ENCODE measurements at regions not wholly inside any gene's neighbourhood (a gene's known extent, or its start where the extent isn't known, plus 50 kb on each side); places are given as distances from the start of the nearest gene placed in this dataset.

DNA sequence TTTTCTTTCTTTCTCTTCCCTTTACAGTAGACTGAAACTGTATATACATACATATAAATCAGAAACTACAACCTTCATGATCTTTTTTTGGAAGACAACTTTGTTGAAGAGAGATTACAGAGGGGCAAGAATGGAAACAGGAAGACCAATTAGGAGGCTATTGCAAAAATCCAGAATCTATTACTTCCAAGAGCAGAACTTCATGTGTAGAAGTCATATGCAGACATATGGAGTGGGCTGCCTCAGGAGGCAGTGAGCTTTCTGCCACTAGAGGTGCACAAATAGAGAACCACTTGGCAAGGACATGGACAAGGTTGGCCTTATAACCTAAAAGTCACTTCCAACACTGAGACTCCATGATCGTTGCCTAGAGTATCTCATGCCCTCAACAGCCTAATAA is 157.8 kb upstream of the NR4A3 start:
- H4K5ac ChIP-seq (ENCODE audit: insufficient read length, low read depth, low read length) = no peak overlapping the region
- H3K4me1 ChIP-seq (replicated peaks in 1 of 4; ENCODE audit: control insufficient read depth in 3 of 4, insufficient read depth in 4 of 4, low read length in 3 of 4) = no peaks in the 10 kb centered on the region
- H3K9ac ChIP-seq (replicated peaks in 1 of 4; ENCODE audit: extremely low read depth in 1 of 4, low read depth in 3 of 4, low read length in 3 of 4) = no peak overlapping the region
- no peaks in the 10 kb centered on the region for H3K79me1 ChIP-seq (ENCODE audit: low read depth, low read length)
- DNase-seq (ENCODE audit: low read depth in 1 of 2, low spot score in 2 of 2) (no peak), FAIRE-seq (no peak)
- H3K36me3 ChIP-seq (ENCODE audit: control insufficient read depth in 2 of 4, insufficient read depth in 4 of 4, low read length in 3 of 4) = no peaks in the 10 kb centered on the region; a peak in 1 of 8 replicates
- H2BK20ac ChIP-seq (ENCODE audit: low read length) = no peak overlapping the region
- ChIA-PET CTCF (ENCODE audit: partially characterized antibody) (no interaction called here), POLR2A (ENCODE audit: partially characterized antibody) (no interaction called here)
- H3K56ac ChIP-seq (replicated peaks; ENCODE audit: insufficient read length, low read depth, low read length) = no peak overlapping the region
- 89% methylated on average over 1 of the region's 1 CpG; no CpG with 5 or more reads in 1 of the 2 experiments for WGBS, 2 experiments (ENCODE audit: extremely low coverage in 1 of 2, insufficient coverage in 1 of 2, insufficient read length in 1 of 2, insufficient replicate concordance in 2 of 2, low coverage in 1 of 2, low lambda C conversion rate in 2 of 2, missing lambda C conversion rate in 1 of 2)
- H3K23me2 ChIP-seq (ENCODE audit: low read depth, low read length) = no peaks in the 10 kb centered on the region
- H2AK5ac ChIP-seq (ENCODE audit: low read depth, low read length) = no peak overlapping the region
- H4K8ac ChIP-seq (ENCODE audit: extremely low read depth, insufficient read depth, low read length) = no peak overlapping the region
- H2BK12ac ChIP-seq (ENCODE audit: low read depth, low read length) = no peak overlapping the region
- no peak overlapping the region for H3K27ac ChIP-seq (ENCODE audit: low read depth, low read length)
- no peak overlapping the region for H3K23ac ChIP-seq (ENCODE audit: insufficient read length)
- H3K27me3 ChIP-seq (replicated peaks in 1 of 4; ENCODE audit: control insufficient read depth in 3 of 4, extremely low read depth in 1 of 4, insufficient read depth in 3 of 4, low read length in 3 of 4) = no peaks in the 10 kb centered on the region
- no peak overlapping the region for H3K4ac ChIP-seq (replicated peaks; ENCODE audit: insufficient read length, low read depth, low read length)
- H4K20me1 ChIP-seq (replicated peaks in 1 of 2; ENCODE audit: control insufficient read depth in 1 of 2, insufficient read depth in 2 of 2, low read length in 2 of 2) = no peaks in the 10 kb centered on the region
- H2BK15ac ChIP-seq (ENCODE audit: low read length) = no peak overlapping the region
- H4K91ac ChIP-seq (replicated peaks; ENCODE audit: insufficient read length, low read length) = no peak overlapping the region
- no peak overlapping the region for H3K18ac ChIP-seq (ENCODE audit: extremely low read depth, low read length)
- H3K4me2 ChIP-seq (ENCODE audit: insufficient read depth in 1 of 2, low read depth in 2 of 2, low read length in 2 of 2) = no peak overlapping the region
- TF ChIP-seq, protein P1, sequence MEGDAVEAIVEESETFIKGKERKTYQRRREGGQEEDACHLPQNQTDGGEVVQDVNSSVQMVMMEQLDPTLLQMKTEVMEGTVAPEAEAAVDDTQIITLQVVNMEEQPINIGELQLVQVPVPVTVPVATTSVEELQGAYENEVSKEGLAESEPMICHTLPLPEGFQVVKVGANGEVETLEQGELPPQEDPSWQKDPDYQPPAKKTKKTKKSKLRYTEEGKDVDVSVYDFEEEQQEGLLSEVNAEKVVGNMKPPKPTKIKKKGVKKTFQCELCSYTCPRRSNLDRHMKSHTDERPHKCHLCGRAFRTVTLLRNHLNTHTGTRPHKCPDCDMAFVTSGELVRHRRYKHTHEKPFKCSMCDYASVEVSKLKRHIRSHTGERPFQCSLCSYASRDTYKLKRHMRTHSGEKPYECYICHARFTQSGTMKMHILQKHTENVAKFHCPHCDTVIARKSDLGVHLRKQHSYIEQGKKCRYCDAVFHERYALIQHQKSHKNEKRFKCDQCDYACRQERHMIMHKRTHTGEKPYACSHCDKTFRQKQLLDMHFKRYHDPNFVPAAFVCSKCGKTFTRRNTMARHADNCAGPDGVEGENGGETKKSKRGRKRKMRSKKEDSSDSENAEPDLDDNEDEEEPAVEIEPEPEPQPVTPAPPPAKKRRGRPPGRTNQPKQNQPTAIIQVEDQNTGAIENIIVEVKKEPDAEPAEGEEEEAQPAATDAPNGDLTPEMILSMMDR (IDR thresholded peaks at IDR 0.05; ENCODE audit: control extremely low read depth in 1 of 3, insufficient read depth in 1 of 3, low read depth in 1 of 3, low read length in 3 of 3) = peak in 1 of 3 experiments; percentile 11; a peak in 1 of 4 replicates
- TF ChIP-seq SP4 (IDR thresholded peaks at IDR 0.05; ENCODE audit: low read length) = no peak
- H2AFZ ChIP-seq (ENCODE audit: low read length) = no peak overlapping the region
- H2BK120ac ChIP-seq (replicated peaks; ENCODE audit: low read depth, low read length) = no peak overlapping the region
- no peak overlapping the region for H3K4me3 ChIP-seq (ENCODE audit: extremely low read depth in 1 of 4, insufficient read depth in 2 of 4, low read depth in 3 of 4, low read length in 4 of 4)
- H2BK5ac ChIP-seq (ENCODE audit: low read depth, low read length) = no peak overlapping the region
- H3K14ac ChIP-seq (ENCODE audit: insufficient read length) = no peak overlapping the region
- H3K9me3 ChIP-seq (ENCODE audit: insufficient read depth in 2 of 2, low read depth in 1 of 2, low read length in 1 of 2) = no peaks in the 10 kb centered on the region
- no peaks in the 10 kb centered on the region for H3K79me2 ChIP-seq (ENCODE audit: control insufficient read depth in 1 of 2, insufficient read depth in 2 of 2, low read length in 2 of 2)
